ENCODE measurements at regions not wholly inside any gene's neighbourhood (a gene's known extent, or its start where the extent isn't known, plus 50 kb on each side); places are given as distances from the start of the nearest gene placed in this dataset.
"Not testable (repeated sequence)": the region's sequence is repeated elsewhere in the genome, so short reads cannot be mapped to it uniquely, and the experiment has no call there.

GRCh38 chr5:57987552-57987951 lies 472.3 kb downstream of the PLK2 start:
- no peak overlapping the region for H2BK5ac ChIP-seq (ENCODE audit: low read length)
- H3K36me3 ChIP-seq (ENCODE audit: control insufficient read depth, insufficient read depth, low read length) = no peaks in the 10 kb centered on the region
- no peak overlapping the region for H3K56ac ChIP-seq (ENCODE audit: low read length)
- no peaks in the 10 kb centered on the region for H3K79me1 ChIP-seq (ENCODE audit: low read length)
- H2BK120ac ChIP-seq (ENCODE audit: low read depth, low read length) = no peak overlapping the region
- H3K27me3 ChIP-seq (ENCODE audit: insufficient read depth, low read length, poor library complexity) = no peaks in the 10 kb centered on the region
- H2BK15ac ChIP-seq (replicated peaks; ENCODE audit: low read depth) = no peak overlapping the region
- no peak overlapping the region for H2AK5ac ChIP-seq (ENCODE audit: low read length)
- H3K18ac ChIP-seq (ENCODE audit: low read length) = no peak overlapping the region
- H3K27ac ChIP-seq (ENCODE audit: low read depth, low read length) = no peak overlapping the region
- H3K9ac ChIP-seq (ENCODE audit: low read length) = no peak overlapping the region
- WGBS (ENCODE audit: extremely low coverage, insufficient coverage, low lambda C conversion rate) = no CpG with 5 or more reads among the region's 1 CpG
- H3K4me1 ChIP-seq (ENCODE audit: control insufficient read depth, low read depth, low read length) = no peaks in the 10 kb centered on the region
- H3K4ac ChIP-seq (ENCODE audit: low read depth, low read length) = no peak overlapping the region
- H3K4me2 ChIP-seq (ENCODE audit: low read length) = no peak overlapping the region
- H3K23ac ChIP-seq (ENCODE audit: low read length) = no peak overlapping the region
- DNase-seq = no peak
- no peak overlapping the region for H4K8ac ChIP-seq (ENCODE audit: low read depth, low read length)
- H3K4me3 ChIP-seq (ENCODE audit: low read length) = no peak overlapping the region
- no peaks in the 10 kb centered on the region for H3K79me2 ChIP-seq (ENCODE audit: control insufficient read depth, insufficient read depth, low read length)
- H4K5ac ChIP-seq (ENCODE audit: low read length) = no peak overlapping the region

- no peak overlapping the region for H2BK120ac ChIP-seq (ENCODE audit: low read depth, low read length)
- H3K4me1 ChIP-seq (ENCODE audit: control insufficient read depth, low read depth, low read length) = no peaks in the 10 kb centered on the region
- H4K5ac ChIP-seq (ENCODE audit: low read length) = no peak overlapping the region
- no peak overlapping the region for H3K27ac ChIP-seq (ENCODE audit: low read depth, low read length)
- no peak overlapping the region for H3K18ac ChIP-seq (ENCODE audit: low read length)
- no peak overlapping the region for H3K9ac ChIP-seq (ENCODE audit: low read length)
- no peaks in the 10 kb centered on the region for H3K27me3 ChIP-seq (ENCODE audit: insufficient read depth, low read length, poor library complexity)
- H3K4me2 ChIP-seq (ENCODE audit: low read length) = no peak overlapping the region
- no peak overlapping the region for H4K8ac ChIP-seq (ENCODE audit: low read depth, low read length)
- no peaks in the 10 kb centered on the region for H3K36me3 ChIP-seq (ENCODE audit: control insufficient read depth, insufficient read depth, low read length)
- H2AK5ac ChIP-seq (ENCODE audit: low read length) = no peak overlapping the region
- no peaks in the 10 kb centered on the region for H3K79me1 ChIP-seq (ENCODE audit: low read length)
- H3K4me3 ChIP-seq (ENCODE audit: low read length) = no peak overlapping the region
- H2BK15ac ChIP-seq (replicated peaks; ENCODE audit: low read depth) = no peak overlapping the region
- no peak overlapping the region for H3K56ac ChIP-seq (ENCODE audit: low read length)
- no peaks in the 10 kb centered on the region for H3K79me2 ChIP-seq (ENCODE audit: control insufficient read depth, insufficient read depth, low read length)
- H2BK5ac ChIP-seq (ENCODE audit: low read length) = no peak overlapping the region
- no peak overlapping the region for H3K23ac ChIP-seq (ENCODE audit: low read length)
- H3K4ac ChIP-seq (ENCODE audit: low read depth, low read length) = no peak overlapping the region
- peak; percentile 65 for DNase-seq
These were observed 473.0 kb downstream of the PLK2 start for GRCh38 chr5:57986761-57987341.

- no peak overlapping the region for H2BK15ac ChIP-seq (replicated peaks; ENCODE audit: low read depth)
- no peaks in the 10 kb centered on the region for H3K27me3 ChIP-seq (ENCODE audit: insufficient read depth, low read length, poor library complexity)
- H3K4me2 ChIP-seq (ENCODE audit: low read length) = no peak overlapping the region
- H2AK5ac ChIP-seq (ENCODE audit: low read length) = no peak overlapping the region
- H2BK120ac ChIP-seq (ENCODE audit: low read depth, low read length) = no peak overlapping the region
- H3K79me2 ChIP-seq (ENCODE audit: control insufficient read depth, insufficient read depth, low read length) = no peaks in the 10 kb centered on the region
- no peak overlapping the region for H3K56ac ChIP-seq (ENCODE audit: low read length)
- no peak overlapping the region for H3K23ac ChIP-seq (ENCODE audit: low read length)
- H3K4me3 ChIP-seq (ENCODE audit: low read length) = no peak overlapping the region
- H4K5ac ChIP-seq (ENCODE audit: low read length) = no peak overlapping the region
- no peak for DNase-seq
- no peak overlapping the region for H3K27ac ChIP-seq (ENCODE audit: low read depth, low read length)
- H3K9ac ChIP-seq (ENCODE audit: low read length) = no peak overlapping the region
- no peaks in the 10 kb centered on the region for H3K36me3 ChIP-seq (ENCODE audit: control insufficient read depth, insufficient read depth, low read length)
- no CpG with 5 or more reads among the region's 2 CpGs for WGBS (ENCODE audit: extremely low coverage, insufficient coverage, low lambda C conversion rate)
- H3K4ac ChIP-seq (ENCODE audit: low read depth, low read length) = no peak overlapping the region
- no peak overlapping the region for H2BK5ac ChIP-seq (ENCODE audit: low read length)
- H4K8ac ChIP-seq (ENCODE audit: low read depth, low read length) = no peak overlapping the region
- H3K4me1 ChIP-seq (ENCODE audit: control insufficient read depth, low read depth, low read length) = no peaks in the 10 kb centered on the region
- no peaks in the 10 kb centered on the region for H3K79me1 ChIP-seq (ENCODE audit: low read length)
- H3K18ac ChIP-seq (ENCODE audit: low read length) = no peak overlapping the region
These were observed 476.5 kb downstream of the PLK2 start for GRCh38 chr5:57983426-57983825.

- Histone ChIP-seq H3K4me3 (ENCODE audit: low read length) (no peak overlapping the region), H2AK5ac (ENCODE audit: low read length) (no peak overlapping the region), H3K36me3 (ENCODE audit: control insufficient read depth, insufficient read depth, low read length) (no peaks in the 10 kb centered on the region), H2BK5ac (ENCODE audit: low read length) (no peak overlapping the region), H4K8ac (ENCODE audit: low read depth, low read length) (no peak overlapping the region), H3K4me1 (ENCODE audit: control insufficient read depth, low read depth, low read length) (no peaks in the 10 kb centered on the region), H4K5ac (ENCODE audit: low read length) (no peak overlapping the region), H3K27ac (ENCODE audit: low read depth, low read length) (no peak overlapping the region), H3K27me3 (ENCODE audit: insufficient read depth, low read length, poor library complexity) (no peaks in the 10 kb centered on the region), H3K79me1 (ENCODE audit: low read length) (no peaks in the 10 kb centered on the region), H3K4ac (ENCODE audit: low read depth, low read length) (no peak overlapping the region), H2BK120ac (ENCODE audit: low read depth, low read length) (no peak overlapping the region), H2BK15ac (replicated peaks; ENCODE audit: low read depth) (no peak overlapping the region), H3K18ac (ENCODE audit: low read length) (no peak overlapping the region), H3K56ac (ENCODE audit: low read length) (no peak overlapping the region), H3K79me2 (ENCODE audit: control insufficient read depth, insufficient read depth, low read length) (no peaks in the 10 kb centered on the region), H3K9ac (ENCODE audit: low read length) (no peak overlapping the region), H3K23ac (ENCODE audit: low read length) (no peak overlapping the region), H3K4me2 (ENCODE audit: low read length) (no peak overlapping the region)
- DNase-seq = no peak
- no CpG with 5 or more reads among the region's 3 CpGs for WGBS (ENCODE audit: extremely low coverage, insufficient coverage, low lambda C conversion rate)
These were observed 480.2 kb downstream of the PLK2 start for GRCh38 chr5:57979671-57980070.

GRCh38 chr5:57976506-57976905 lies 483.4 kb downstream of the PLK2 start:
- no peak overlapping the region for H3K4me3 ChIP-seq (ENCODE audit: low read length)
- H3K18ac ChIP-seq (ENCODE audit: low read length) = no peak overlapping the region
- no peak overlapping the region for H3K23ac ChIP-seq (ENCODE audit: low read length)
- H3K36me3 ChIP-seq (ENCODE audit: control insufficient read depth, insufficient read depth, low read length) = no peaks in the 10 kb centered on the region
- no peak overlapping the region for H3K4ac ChIP-seq (ENCODE audit: low read depth, low read length)
- no peak overlapping the region for H2BK120ac ChIP-seq (ENCODE audit: low read depth, low read length)
- no peak overlapping the region for H2BK15ac ChIP-seq (replicated peaks; ENCODE audit: low read depth)
- H4K8ac ChIP-seq (ENCODE audit: low read depth, low read length) = no peak overlapping the region
- H3K56ac ChIP-seq (ENCODE audit: low read length) = no peak overlapping the region
- no peak overlapping the region for H4K5ac ChIP-seq (ENCODE audit: low read length)
- no CpG with 5 or more reads among the region's 2 CpGs for WGBS (ENCODE audit: extremely low coverage, insufficient coverage, low lambda C conversion rate)
- H3K27me3 ChIP-seq (ENCODE audit: insufficient read depth, low read length, poor library complexity) = no peaks in the 10 kb centered on the region
- H3K9ac ChIP-seq (ENCODE audit: low read length) = no peak overlapping the region
- no peak overlapping the region for H2BK5ac ChIP-seq (ENCODE audit: low read length)
- H3K27ac ChIP-seq (ENCODE audit: low read depth, low read length) = no peak overlapping the region
- no peaks in the 10 kb centered on the region for H3K79me2 ChIP-seq (ENCODE audit: control insufficient read depth, insufficient read depth, low read length)
- H3K4me2 ChIP-seq (ENCODE audit: low read length) = no peak overlapping the region
- H3K4me1 ChIP-seq (ENCODE audit: control insufficient read depth, low read depth, low read length) = no peaks in the 10 kb centered on the region
- DNase-seq = peak; percentile 71
- no peaks in the 10 kb centered on the region for H3K79me1 ChIP-seq (ENCODE audit: low read length)
- no peak overlapping the region for H2AK5ac ChIP-seq (ENCODE audit: low read length)

- not testable (repeated sequence) for H3K4ac ChIP-seq (ENCODE audit: low read depth, low read length); H3K23ac ChIP-seq (ENCODE audit: low read length); H3K4me1 ChIP-seq (ENCODE audit: control insufficient read depth, low read depth, low read length); H3K18ac ChIP-seq (ENCODE audit: low read length); H3K4me3 ChIP-seq (ENCODE audit: low read length); H3K27me3 ChIP-seq (ENCODE audit: insufficient read depth, low read length, poor library complexity); H3K4me2 ChIP-seq (ENCODE audit: low read length); H3K79me1 ChIP-seq (ENCODE audit: low read length); H2BK5ac ChIP-seq (ENCODE audit: low read length); H3K79me2 ChIP-seq (ENCODE audit: control insufficient read depth, insufficient read depth, low read length); DNase-seq; H3K27ac ChIP-seq (ENCODE audit: low read depth, low read length); H4K8ac ChIP-seq (ENCODE audit: low read depth, low read length); H2BK15ac ChIP-seq (replicated peaks; ENCODE audit: low read depth); H2AK5ac ChIP-seq (ENCODE audit: low read length); H3K9ac ChIP-seq (ENCODE audit: low read length); H3K56ac ChIP-seq (ENCODE audit: low read length); H3K36me3 ChIP-seq (ENCODE audit: control insufficient read depth, insufficient read depth, low read length); H4K5ac ChIP-seq (ENCODE audit: low read length); H2BK120ac ChIP-seq (ENCODE audit: low read depth, low read length)
- WGBS (ENCODE audit: extremely low coverage, insufficient coverage, low lambda C conversion rate) = no CpG with 5 or more reads among the region's 7 CpGs
These were observed 487.8 kb downstream of the PLK2 start for GRCh38 chr5:57972099-57972498.
